Activated T-cell treated with anti-CD3 and anti-CD28 coated beads, Interleukin-2, amount 50 U/mL, for 48 hours (primary cell): ENCODE measurements at regions not wholly inside any gene's neighbourhood (a gene's known extent, or its start where the extent isn't known, plus 50 kb on each side); places are given as distances from the start of the nearest gene placed in this dataset.
"Not testable (repeated sequence)": the region's sequence is repeated elsewhere in the genome, so short reads cannot be mapped to it uniquely, and the experiment has no call there.

Experiments used
- DNase-seq, 2 experiments: peaks; one replicate each; pipeline ENCODE4 v3.0.0-alpha.2; 2020

DNA sequence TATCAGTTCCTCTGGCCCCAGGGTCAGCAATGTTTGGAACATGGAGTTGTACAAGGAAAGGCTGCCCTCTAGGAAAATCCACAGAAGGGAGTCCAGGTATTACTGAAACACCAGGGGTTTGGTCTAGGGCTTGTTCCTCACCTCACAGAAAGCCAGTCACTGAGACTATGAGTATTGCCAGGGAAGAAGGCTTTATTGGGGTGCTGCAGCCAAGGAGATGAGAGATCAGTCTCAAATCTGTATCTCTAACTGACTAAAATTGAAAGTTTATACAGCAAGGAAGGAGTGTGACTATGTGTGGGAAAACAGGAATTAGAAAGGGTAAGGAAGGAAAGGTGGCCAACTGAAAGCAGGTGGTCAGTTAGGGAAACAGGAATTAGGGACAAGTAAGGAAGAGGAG lies 172.3 kb downstream of the LYPLAL1 start:
- no peak for DNase-seq

DNA sequence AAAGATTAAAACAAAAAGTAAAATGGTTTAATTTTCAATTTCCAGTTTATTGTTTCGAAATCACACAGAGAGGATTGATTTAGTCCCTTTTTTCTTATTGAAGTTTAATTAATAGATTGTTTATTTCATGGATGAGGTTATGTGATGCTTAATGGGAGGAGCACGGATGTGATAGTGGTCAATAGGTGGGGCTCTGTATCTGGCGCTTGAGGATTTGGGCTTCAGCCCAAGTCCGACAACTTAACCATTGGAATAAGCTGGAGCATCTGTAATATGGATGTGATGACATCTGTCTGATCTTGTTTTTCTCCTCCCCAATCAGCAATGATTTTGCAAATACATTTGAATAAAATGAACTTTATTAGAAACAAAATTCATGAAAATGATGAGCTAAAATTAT lies 169.2 kb downstream of the LYPLAL1 start:
- DNase-seq, result no peak

DNA sequence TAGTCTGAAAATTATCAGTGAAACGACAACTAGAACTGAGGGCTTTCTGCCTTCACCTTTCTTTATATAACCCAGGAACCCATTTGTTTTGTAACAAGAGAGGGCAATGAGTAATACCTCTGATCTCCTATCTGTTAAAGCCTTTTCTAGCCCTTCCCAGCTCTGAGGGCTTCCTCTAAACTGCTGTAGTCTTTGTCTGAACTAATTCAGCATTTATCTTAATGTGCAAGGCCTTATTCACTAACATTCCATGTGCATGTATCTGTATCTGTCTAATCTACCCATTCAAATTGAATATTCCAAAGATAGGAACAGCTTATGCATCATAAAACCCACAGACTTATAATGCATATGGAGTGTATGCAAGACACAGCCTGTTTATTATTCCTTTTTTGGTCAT lies 167.1 kb downstream of the LYPLAL1 start:
- no peak for DNase-seq

DNA sequence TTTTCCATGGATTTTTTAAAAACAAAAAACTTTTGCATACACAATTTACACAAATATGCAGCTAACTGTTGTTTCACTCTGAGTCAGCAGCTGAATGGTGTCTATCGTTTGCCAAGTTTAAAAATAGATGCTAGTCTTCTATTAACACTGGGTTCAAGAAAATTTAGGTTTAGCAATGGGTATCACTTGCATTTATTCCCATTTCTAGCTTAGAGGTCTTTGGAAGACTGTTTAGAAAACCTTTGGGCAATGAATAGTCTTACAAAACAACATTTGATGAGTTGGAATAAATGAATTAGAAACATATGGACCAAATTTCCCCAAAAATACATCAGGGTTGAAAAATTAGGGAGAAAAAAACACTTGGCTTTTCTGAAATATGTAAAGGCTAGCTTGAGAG lies 165.8 kb downstream of the LYPLAL1 start:
- no peak for DNase-seq

DNA sequence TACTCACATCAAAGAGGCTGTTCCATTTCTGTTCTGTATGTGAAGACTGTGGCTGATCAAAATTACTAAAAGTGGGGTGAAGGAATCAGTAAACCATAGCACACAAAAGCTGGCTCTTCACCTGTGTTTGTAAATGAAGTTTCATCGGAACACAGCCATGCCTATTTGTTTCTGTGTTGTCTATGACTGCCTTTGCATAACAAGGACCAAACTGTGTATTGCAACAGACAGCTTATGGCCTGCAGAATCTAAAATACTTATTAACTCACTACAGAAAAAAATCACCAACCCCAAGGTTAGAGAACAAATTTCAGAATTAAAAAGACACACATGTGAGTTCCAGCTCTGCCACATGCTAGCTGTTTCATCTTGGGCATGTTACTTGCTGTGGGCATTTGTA lies 163.9 kb downstream of the LYPLAL1 start:
- DNase-seq, result no peak

DNA sequence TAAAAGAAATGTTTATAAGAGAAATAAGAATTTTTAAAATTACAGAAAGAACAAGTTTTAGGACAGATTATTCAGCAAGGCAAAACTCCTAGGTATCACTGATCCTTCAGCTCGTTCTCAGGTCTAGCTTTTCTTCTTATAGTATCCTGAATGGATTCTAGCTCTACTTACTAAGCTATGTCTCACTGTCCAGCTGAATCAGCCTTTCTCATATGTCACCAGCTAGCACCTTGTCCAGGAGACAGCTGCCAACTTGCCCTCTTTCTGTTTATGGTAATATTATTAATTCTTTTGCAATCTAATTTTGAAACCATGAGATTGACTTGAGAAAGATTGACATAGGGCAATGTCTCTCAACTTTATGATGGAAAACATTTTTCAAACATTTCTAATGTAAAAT lies 159.9 kb downstream of the LYPLAL1 start:
- DNase-seq, result no peak

DNA sequence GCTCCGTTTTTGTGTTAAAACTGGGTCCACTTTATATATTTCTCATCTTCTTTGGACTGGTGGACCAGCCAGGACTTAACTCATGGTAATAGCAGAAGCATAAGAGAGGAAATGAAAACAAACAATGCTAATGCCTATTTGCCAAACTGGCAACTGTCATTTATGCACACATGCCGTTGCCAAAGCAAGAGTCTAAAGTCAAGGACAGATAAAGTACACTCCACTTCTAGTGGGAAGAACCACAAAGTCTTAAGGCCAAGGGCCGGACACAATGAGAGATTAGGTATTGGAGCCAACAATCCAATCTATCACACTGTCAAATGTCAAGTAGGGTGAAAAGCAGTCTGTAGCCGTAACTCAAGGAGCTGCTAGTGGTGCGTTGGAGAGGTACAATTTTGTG lies 157.7 kb downstream of the LYPLAL1 start:
- no peak for DNase-seq

DNA sequence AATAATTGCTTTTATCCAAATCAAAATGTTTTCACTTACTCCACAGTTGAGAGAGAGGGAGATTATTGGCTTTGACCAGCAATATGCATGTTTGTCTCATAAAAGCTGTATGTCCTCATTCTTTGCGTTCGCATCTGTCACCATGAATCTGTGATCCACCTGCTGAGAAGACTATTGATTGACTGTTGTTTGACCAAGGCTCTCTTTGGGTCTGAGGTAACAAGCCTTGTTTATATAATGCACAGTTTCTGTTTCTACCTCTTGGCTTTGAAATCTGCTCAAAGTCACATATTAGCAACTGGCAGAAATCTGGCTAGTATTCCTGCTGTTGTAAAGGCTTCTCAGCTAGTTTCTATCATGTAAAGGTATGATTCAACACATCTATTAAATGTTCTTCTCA lies 157.0 kb downstream of the LYPLAL1 start:
- no peak for DNase-seq

DNA sequence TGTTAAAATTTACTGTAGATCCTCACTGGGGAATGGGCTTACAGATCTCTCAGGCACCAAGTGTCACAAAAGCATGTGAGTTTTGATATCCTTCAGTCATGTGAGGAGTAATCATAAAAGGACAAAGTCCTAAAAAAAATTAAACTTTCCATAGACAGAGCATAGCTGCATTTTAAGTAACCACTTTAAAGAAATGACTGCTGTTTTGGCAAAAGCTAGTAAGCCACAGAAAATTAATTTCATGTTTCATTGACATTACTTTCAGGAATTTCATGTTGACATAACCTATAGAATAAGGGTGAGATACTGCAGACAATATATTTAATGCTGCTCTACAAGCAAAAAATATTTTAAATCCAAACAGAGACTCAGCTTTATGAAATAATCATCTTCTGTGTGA lies 156.3 kb downstream of the LYPLAL1 start:
- DNase-seq, result no peak

DNA sequence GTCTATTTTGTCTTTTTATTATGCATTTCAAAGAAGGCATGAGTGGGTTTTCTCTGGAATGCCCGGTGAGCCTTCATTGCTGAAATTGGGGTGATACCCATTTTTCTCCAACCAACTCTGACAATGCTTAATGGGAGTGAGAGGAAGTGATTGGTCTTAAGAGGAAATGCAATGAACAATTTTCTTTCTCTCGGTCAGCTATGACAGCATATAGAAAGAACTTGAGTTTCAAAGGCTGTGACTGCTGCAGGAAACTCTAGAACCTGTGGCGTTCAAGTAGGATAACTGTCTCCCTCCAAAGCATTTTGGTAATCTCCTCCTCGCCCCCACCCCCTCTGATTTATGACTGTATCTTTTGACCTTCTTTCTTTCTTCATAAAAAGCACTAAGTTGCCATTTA lies 155.9 kb downstream of the LYPLAL1 start:
- DNase-seq, result no peak

DNA sequence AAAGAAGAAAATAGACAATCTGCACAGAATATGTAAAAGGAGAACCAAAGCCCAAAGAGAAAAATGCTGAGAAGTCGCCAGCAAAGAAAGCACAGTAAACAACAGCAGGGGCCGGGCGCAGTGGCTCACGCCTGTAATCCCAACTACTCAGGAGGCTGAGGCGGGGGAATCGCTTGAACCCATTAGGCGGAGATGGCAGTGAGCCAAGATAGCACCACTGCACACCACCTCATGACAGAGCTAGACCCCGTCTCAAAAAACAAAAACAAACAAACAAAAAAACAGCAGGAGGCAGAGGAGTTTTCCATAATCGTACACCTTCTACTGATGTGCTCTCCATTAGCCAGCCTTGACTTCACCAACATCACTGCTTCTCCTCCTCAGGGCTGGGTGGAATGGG lies 153.2 kb downstream of the LYPLAL1 start:
- no peak for DNase-seq

DNA sequence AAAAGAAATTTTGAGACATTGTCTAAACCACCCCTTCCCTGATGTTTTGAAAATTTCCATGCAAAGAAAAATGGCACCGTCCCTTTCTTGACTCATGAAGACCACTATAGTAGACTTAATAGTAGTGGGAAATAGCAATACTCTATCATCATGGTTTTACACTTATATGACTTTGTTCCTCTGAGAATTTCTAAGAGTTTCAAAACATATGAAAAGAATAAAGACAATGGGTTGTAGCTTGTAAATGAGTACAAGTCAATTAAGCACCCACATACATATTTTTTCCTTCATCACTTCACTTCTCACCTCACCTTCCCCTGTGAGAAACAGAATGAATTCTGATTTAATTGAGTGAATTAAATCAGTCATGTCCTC lies 151.7 kb downstream of the LYPLAL1 start:
- no peak for DNase-seq

DNA sequence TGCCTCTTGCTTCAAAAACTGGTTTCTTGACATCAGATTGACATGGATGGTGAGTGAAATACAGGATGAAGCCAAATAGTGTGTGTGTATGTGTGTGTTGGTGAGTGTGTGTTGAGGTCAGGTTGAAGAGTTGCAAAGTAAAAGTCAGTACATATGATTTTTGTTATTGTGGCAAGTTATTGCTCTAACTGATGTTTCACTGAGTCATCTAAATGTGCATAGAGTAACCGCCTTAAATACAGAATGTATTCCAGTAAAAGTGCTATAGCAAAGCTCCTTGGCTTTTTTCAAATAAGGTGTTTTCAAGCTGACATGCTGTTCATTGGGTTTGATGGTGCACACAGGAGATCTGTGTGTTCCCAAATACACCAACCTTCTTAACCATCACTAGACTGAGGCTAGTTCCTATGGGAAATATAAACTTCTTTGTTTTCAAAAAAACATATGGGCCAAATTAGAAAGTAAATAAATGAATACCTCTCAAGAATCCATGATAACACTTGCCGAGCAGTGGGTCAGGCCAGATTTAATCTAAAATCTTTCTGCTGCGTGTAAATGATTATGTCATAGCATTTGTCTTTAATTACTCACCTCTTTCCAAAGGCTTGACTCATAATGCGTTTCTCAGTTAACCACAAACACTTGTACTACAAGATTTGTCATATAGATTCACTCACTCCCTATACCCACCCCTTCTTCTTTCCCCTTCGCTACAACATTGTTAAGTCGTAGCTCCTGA lies 151.1 kb downstream of the LYPLAL1 start:
- no peak for DNase-seq

DNA sequence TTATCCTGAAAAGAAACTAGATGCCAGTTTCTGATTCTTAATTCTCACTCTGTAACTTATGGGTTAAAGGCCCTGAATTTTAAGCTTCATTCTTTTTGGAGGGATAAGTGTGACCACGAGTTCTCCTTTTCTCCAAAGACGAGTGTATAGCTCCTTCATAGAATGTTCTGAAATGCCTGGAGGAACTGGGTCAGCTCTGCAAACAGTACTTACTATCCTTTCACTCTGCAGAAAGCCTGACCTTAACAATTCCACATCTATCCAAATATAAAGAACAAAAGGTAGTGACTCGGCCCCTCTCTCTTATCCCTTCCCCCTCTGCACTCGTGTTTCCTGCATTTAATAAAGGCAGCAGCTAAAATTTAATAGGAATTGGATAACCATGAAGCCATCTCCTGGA lies 150.5 kb downstream of the LYPLAL1 start:
- no peak for DNase-seq

DNA sequence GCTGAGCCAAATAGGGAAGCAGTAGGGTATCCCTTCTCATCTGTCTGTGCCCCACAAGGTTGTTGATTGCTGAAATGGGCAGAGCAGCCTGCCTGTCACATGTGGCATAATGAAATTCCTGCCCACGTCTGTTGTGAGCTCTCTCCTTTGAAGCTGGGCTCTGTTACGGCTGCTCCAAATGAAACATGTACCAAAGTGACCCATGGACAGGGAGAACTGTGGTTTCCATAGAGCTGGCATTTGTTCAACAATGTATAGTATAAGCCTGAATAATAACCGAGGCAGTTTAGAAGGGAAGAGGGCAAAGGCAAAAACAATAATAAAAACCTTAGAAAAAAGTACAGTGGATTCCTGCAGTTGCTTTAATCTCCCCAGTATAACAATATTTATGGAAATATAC lies 149.7 kb downstream of the LYPLAL1 start:
- no peak for DNase-seq

DNA sequence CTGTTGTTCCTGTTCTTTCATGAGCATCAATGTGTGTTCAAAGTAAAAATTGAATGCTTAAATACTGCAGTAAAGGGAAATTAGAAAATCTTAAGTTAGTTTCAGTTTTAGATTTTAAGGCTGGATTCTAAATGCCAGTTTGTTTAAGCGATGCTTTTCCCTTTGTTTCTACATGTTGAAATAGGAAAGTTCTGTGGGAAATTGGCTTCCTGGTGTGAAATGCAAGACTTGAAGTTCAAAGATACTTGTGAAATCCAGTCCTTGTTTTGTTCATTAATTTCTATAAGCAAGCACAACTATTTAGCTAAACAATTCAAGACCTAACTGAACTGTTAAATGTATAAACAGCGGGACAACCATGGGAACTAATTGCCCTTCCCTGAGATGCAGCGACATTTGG lies 149.1 kb downstream of the LYPLAL1 start:
- no peak for DNase-seq

DNA sequence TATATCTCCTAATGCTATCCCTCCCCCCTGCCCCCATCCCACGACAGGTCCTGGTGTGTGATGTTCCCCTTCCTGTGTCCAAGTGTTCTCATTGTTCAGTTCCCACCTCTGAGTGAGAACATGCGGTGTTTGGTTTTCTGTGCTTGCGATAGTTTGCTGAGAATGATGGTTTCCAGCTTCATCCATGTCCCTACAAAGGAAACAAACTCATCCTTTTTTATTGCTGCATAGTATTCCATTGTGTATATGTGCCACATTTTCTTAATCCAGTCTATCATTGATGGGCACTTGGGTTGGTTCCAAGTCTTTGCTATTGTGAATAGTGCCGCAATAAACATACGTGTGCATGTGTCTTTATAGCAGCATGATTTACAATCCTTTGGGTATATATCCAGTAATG lies 146.9 kb downstream of the LYPLAL1 start:
- DNase-seq, result not testable (repeated sequence)

DNA sequence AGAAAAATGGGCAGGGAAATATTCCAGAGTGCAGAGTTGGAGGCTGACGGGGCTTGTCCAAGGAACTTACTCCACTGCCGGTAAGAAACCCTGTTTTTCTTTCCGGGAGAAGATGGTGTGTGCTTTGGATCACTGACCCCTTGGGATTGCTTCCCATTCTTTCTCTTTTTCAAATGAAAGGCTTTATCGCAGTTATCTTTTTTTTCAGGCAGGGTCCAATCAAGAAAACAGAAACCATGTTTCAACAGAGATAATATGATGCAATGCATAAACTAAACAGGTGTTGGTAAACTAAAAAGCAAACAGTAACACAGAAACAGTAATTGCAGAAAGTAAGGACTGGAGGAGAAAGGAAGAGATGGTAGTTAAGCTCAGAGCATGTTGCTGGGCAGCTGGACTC lies 145.1 kb downstream of the LYPLAL1 start:
- DNase-seq, result no peak

DNA sequence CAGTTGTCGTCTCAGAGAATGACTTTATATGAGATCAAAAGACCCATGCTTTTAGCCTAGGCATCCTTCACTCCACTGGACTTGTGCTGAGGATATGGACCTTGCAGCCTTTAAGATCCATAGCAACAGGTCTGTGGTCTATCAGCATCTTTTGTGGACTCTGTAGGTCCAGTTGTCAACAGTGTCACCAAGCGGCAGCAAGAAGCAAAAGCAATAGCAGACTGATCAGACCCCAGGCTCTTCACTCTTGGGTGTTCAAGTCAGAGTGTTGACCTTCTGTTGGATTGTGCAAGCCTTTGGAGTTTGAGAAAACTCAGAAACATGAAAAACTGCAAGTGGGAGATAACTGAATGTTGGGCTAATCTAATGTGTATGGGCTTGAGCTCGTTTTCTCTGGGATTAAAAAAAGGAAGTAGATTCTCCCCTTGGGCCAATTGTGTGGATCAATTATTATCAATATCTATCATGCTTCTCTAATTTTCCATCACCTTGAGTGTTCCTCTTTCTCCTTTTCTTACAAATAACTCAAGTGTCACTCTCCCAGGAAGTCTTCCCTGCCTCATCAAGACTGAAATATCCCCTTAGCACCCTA lies 144.2 kb downstream of the LYPLAL1 start:
- no peak for DNase-seq

DNA sequence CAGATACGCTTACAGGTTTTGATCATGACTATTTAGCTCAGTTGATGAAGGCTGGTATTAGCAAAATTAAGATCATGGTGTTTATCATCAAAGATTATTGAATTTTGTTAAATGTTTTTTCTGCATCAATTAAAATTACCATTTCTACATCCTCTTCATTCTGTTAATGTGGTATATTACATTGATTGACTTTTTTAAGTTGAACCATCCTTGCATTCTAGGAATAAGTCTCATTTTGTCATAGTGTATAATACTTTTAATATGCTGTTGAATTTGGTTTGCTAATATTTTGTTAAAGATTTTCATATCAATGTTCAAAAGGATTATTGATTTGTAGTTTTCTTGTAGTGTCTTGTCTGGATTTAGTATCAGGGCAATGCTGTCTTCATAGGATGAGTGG lies 142.4 kb downstream of the LYPLAL1 start:
- no peak for DNase-seq

DNA sequence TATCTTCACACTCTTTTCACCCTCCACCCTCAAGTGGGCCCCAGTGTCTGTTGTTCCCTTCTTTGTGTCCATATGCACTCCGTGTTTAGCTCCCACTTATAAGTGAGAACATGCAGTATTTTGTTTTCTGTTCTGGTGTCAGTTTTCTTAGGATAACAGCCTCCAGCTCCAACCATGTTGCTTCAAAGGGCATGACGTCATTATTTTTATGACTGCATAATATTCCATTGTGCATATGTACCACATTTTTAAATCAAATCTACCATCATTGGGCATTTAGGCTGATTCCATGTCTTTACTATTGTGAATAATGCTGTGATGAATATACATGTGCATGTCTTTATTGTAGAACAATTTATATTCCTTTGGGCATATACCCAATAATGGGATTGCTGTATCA lies 140.3 kb downstream of the LYPLAL1 start:
- DNase-seq, result no peak

DNA sequence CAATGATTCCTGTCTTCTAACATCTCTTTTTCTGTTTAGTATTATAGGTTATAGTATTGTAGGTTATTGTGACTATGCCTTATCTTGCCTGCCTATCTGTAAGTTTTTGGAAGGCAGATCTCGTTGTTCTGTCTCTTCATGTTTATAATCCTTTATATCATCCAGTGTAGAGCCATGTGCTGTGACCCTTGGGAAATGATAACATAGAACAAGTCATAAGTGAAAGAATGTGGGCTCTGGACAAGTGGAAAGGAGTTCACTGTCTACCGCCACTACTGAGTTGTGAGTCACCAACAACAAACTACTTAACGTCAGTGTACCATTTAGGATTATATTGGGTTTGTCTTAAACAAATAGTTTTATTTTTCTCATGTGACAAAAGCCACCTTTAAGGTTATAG lies 139.3 kb downstream of the LYPLAL1 start:
- DNase-seq, result no peak

DNA sequence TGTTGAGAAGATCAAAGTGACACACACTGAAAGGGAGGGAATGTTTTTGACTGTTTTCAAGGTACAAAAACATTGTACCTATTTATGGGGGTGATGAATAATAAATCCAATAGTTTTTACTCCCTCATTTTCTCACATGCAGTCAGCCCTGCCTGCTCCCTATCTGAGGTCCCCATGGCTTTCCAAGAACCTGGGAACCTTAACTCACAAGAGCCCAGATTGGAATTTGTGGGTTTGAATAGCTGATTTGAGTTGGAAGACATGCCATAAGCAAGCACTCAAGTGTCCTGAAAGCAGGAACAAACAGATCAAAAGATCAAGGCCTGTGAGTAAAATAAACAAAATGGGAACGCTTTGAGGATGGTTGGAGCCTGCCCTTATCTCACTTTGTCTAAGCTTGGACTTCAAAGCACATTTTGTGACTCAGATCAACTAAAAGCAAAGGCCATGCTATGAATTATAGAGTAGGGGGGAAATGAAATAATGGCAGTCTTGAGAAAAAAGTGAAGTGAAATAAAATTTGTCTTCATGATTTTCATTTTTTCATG lies 136.6 kb downstream of the LYPLAL1 start:
- DNase-seq, result no peak

DNA sequence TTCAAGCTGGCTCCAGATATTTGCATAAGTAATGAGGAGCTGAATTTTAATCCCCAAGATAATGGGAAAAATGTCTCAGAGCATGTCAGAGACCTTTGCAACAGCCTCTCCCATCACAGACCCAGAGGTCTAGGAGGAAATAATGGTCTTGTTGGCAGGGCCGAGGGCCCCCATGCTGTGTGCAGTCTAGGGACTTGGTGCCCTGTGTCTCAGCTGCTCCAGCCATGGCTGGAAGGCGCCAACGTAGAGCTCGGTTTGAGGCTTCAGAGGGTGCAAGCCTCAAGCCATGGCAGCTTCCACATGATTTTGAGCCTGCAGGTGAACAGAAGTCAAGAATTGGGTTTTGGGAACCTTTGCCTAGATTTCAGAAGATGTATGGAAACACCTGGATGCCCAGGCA lies 134.7 kb downstream of the LYPLAL1 start:
- no peak for DNase-seq
